ENCODE measurements at regions not wholly inside any gene's neighbourhood (a gene's known extent, or its start where the extent isn't known, plus 50 kb on each side); places are given as distances from the start of the nearest gene placed in this dataset.

DNA sequence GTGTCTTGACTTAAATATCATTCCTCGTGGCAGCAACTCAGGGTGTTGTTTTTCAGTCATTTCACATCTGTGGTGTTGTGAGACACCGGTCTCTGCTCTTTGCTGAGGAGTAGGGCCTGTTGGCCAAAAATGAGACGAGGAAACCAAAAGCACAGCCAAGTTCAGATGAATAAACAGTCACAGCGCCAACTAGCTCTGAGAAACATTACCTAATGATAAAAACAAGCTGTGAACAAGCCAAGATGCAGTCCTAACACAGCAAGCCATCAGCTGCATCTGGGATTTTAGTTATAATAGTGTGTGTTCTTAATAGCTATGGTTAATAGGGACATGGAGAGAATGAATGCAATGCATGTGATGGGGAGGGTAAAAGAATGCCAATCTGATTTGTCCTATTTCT, 843.4 kb upstream of the DPPA4 start:
- H3K4me3 ChIP-seq (replicated peaks; ENCODE audit: low read depth, low read length) = no peak overlapping the region
- DNase-seq (ENCODE audit: extremely low read depth, insufficient read length) = no peak
- H3K36me3 ChIP-seq (ENCODE audit: control insufficient read depth, insufficient read depth, low read length) = no peaks in the 10 kb centered on the region
- no peaks in the 10 kb centered on the region for H3K27me3 ChIP-seq (replicated peaks; ENCODE audit: control insufficient read depth, insufficient read depth, low read length)
- TF ChIP-seq, protein P1, sequence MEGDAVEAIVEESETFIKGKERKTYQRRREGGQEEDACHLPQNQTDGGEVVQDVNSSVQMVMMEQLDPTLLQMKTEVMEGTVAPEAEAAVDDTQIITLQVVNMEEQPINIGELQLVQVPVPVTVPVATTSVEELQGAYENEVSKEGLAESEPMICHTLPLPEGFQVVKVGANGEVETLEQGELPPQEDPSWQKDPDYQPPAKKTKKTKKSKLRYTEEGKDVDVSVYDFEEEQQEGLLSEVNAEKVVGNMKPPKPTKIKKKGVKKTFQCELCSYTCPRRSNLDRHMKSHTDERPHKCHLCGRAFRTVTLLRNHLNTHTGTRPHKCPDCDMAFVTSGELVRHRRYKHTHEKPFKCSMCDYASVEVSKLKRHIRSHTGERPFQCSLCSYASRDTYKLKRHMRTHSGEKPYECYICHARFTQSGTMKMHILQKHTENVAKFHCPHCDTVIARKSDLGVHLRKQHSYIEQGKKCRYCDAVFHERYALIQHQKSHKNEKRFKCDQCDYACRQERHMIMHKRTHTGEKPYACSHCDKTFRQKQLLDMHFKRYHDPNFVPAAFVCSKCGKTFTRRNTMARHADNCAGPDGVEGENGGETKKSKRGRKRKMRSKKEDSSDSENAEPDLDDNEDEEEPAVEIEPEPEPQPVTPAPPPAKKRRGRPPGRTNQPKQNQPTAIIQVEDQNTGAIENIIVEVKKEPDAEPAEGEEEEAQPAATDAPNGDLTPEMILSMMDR (IDR thresholded peaks at IDR 0.05; ENCODE audit: insufficient read depth, low read length, poor library complexity, severe bottlenecking) = no peak

DNA sequence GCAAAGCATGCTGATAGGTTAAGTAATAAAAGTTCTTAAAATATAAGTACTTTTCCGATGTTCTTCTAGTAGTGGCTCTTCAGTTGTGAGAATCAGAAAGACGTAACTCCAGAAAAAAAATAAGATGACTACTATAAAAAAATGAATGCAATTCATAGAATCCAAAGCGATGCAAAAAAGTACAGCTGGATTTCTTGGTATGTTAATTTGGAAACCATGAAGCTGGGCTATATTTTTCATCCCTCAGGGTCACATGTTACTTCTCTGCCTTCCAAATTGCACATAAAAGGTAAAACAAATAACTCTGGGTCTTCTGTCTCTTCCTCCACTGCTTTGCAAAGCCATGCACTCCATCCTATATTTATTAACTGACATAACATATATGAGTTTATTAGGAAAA, 843.9 kb upstream of the DPPA4 start:
- no peak overlapping the region for H3K4me3 ChIP-seq (replicated peaks; ENCODE audit: low read depth, low read length)
- DNase-seq (ENCODE audit: extremely low read depth, insufficient read length) = no peak
- H3K27me3 ChIP-seq (replicated peaks; ENCODE audit: control insufficient read depth, insufficient read depth, low read length) = no peaks in the 10 kb centered on the region
- TF ChIP-seq, protein P1 (IDR thresholded peaks at IDR 0.05; ENCODE audit: insufficient read depth, low read length, poor library complexity, severe bottlenecking) = no peak
- H3K36me3 ChIP-seq (ENCODE audit: control insufficient read depth, insufficient read depth, low read length) = no peaks in the 10 kb centered on the region

DNA sequence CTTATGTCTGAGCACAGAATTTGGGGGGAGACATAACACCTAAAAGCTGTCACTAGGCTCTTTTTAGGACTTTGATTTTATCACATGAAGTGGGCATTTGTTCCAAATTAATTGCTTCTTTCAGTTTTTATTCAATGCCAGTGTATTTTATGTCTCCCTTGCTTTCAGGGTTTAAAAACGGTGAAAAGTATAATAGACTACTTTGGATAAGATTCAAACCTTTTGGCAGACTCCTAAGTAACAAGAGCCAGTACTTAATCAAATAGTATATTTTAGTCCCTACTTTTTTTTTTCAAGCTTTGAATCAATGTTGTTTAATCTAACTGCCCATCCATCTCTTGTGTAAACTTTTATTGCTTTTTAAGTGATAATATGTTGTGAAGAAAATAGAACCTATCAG, 847.2 kb upstream of the DPPA4 start:
- no peaks in the 10 kb centered on the region for H3K27me3 ChIP-seq (replicated peaks; ENCODE audit: control insufficient read depth, insufficient read depth, low read length)
- TF ChIP-seq, protein P1 (IDR thresholded peaks at IDR 0.05; ENCODE audit: insufficient read depth, low read length, poor library complexity, severe bottlenecking) = no peak
- no peak overlapping the region for H3K4me3 ChIP-seq (replicated peaks; ENCODE audit: low read depth, low read length)
- DNase-seq (ENCODE audit: extremely low read depth, insufficient read length) = no peak
- H3K36me3 ChIP-seq (ENCODE audit: control insufficient read depth, insufficient read depth, low read length) = no peaks in the 10 kb centered on the region

DNA sequence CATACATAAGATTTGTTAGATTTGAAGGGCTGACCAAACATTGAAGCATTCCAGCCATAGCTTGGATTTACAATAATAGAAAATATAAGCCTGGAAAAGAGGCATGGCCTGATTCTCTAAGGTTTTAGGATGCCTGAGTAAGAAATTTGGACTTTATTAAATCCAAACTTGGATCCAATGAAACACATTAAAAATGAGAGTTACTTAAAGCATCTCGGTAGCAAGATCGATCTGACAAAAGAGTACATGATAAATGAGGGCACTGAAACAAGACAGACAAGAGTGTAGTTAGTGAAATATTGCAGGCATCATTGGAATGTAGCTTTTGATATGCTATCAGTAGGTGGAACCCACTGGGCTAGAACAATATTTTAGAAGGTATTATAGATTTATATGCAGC, 855.7 kb upstream of the DPPA4 start:
- H3K4me3 ChIP-seq (replicated peaks; ENCODE audit: low read depth, low read length) = no peak overlapping the region
- TF ChIP-seq, protein P1 (IDR thresholded peaks at IDR 0.05; ENCODE audit: insufficient read depth, low read length, poor library complexity, severe bottlenecking) = no peak
- no peak for DNase-seq (ENCODE audit: extremely low read depth, insufficient read length)
- no peaks in the 10 kb centered on the region for H3K27me3 ChIP-seq (replicated peaks; ENCODE audit: control insufficient read depth, insufficient read depth, low read length)
- no peaks in the 10 kb centered on the region for H3K36me3 ChIP-seq (ENCODE audit: control insufficient read depth, insufficient read depth, low read length)

DNA sequence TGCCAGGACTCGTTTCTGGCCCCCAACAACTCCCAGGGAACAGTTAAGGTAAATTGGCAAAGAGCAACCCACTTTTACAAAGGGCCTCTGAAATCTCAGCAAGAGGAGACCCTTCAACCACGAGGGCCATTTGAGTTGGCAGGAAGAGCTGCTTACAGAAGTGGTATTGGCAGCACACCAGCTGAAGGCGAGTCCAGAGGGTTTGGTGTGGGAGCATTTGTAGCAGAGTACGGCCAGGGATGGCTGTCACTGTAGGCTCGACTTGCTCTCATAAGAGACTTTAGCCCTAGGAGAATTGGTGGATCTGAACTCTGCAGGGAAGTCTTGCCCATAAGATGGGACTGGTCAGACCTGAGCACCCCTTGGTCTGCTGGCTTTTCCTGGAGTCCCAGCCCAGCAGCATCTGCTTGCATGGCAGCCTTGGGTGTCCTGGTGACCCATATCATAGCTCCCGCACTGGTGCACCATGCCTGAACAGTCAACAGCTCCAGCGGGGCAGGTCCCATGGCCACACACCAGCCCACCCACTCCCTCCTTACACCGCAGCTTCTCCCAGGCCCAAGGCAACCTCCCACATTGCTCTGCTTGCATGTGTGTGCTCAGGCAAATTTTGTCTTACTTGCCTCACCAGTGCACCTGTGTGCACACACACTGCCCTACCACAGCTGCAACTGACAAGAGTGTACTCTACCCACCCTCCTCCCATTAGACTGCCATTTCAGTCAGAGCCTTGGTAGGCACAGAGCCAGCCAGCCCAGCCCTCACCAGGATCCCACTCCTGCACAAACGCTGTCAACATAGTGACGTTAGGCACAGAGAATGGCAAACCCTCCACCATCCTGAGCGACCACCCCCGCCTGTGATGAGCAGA, 861.6 kb upstream of the DPPA4 start:
- DNase-seq (ENCODE audit: extremely low read depth, insufficient read length) = no peak
- TF ChIP-seq, protein P1 (IDR thresholded peaks at IDR 0.05; ENCODE audit: insufficient read depth, low read length, poor library complexity, severe bottlenecking) = no peak
- no peak overlapping the region for H3K4me3 ChIP-seq (replicated peaks; ENCODE audit: low read depth, low read length)

More for the DNA sequence above, 861.6 kb upstream of the DPPA4 start:
- H3K27me3 ChIP-seq (replicated peaks; ENCODE audit: control insufficient read depth, insufficient read depth, low read length) = no peaks in the 10 kb centered on the region
- H3K36me3 ChIP-seq (ENCODE audit: control insufficient read depth, insufficient read depth, low read length) = no peaks in the 10 kb centered on the region
